SU-DHL-6 (cell line): ENCODE measurements at regions not wholly inside any gene's neighbourhood (a gene's known extent, or its start where the extent isn't known, plus 50 kb on each side); places are given as distances from the start of the nearest gene placed in this dataset.

ENCODE experiments used
- H2AFZ ChIP-seq: fragments of 200-600 bp; sonication (generic); 2 replicates; pipeline ENCODE4 v1.6.1; 2014; ENCODE audit warnings: low read depth, mild to moderate bottlenecking, moderate library complexity, mixed read lengths, antibody characterized with exemption, low read length; ENCODE audit not compliant: severe bottlenecking
- H3F3A ChIP-seq: fragments of 200-600 bp; shearing (Covaris generic); 2 replicates; pipeline ENCODE4 v1.6.0; 2016; ENCODE audit warnings: antibody characterized with exemption, mild to moderate bottlenecking; ENCODE audit not compliant: insufficient read depth
- H3K27ac ChIP-seq: fragments of 200-600 bp; sonication (generic); 2 replicates; pipeline ENCODE4 v1.5.1; 2016; ENCODE audit warnings: low read depth, mild to moderate bottlenecking, low read length, moderate library complexity, mixed read lengths
- H3K27me3 ChIP-seq: fragments of 200-600 bp; sonication (generic), shearing (Covaris generic); 2 replicates; pipeline ENCODE4 v1.6.0; 2014; ENCODE audit warnings: mild to moderate bottlenecking, low read length
- H3K36me3 ChIP-seq: fragments of 200-600 bp; sonication (generic); 2 replicates; pipeline ENCODE4 v1.6.1; 2014; ENCODE audit warnings: mild to moderate bottlenecking, low read length, mixed read lengths
- H3K4me2 ChIP-seq: fragments of 300-600, 200-600 bp; shearing (Covaris generic), sonication (generic); 2 replicates; pipeline ENCODE4 v1.6.0; 2014; ENCODE audit warnings: low read length, low read depth, mild to moderate bottlenecking; ENCODE audit not compliant: poor library complexity, severe bottlenecking
- H3K4me3 ChIP-seq: fragments of 200-600 bp; sonication (generic); 2 replicates; pipeline ENCODE4 v1.5.1; 2014; ENCODE audit warnings: antibody characterized with exemption, low read length, mild to moderate bottlenecking, mixed read lengths; ENCODE audit not compliant: insufficient read depth, poor library complexity, severe bottlenecking
- H3K79me2 ChIP-seq: fragments of 200-600 bp; sonication (generic); 2 replicates; pipeline ENCODE4 v1.6.1; 2014; ENCODE audit warnings: mild to moderate bottlenecking, low read length, moderate library complexity; ENCODE audit not compliant: insufficient read depth
- H3K9ac ChIP-seq: fragments of 200-600 bp; sonication (generic); 2 replicates; pipeline ENCODE4 v1.7.0; 2014; ENCODE audit warnings: mild to moderate bottlenecking, low read length
- H3K9me2 ChIP-seq: fragments of 200-600 bp; sonication (generic); replicated peaks from 2 replicates; pipeline ENCODE4 v1.6.1; 2014; ENCODE audit warnings: low read length; ENCODE audit not compliant: insufficient read depth
- H3K9me3 ChIP-seq: fragments of 200-600 bp; sonication (generic); 2 replicates; pipeline ENCODE4 v1.6.1; 2014; ENCODE audit warnings: low read length, mixed read lengths; ENCODE audit not compliant: insufficient read depth
- H4K20me1 ChIP-seq: fragments of 200-600 bp; sonication (generic); 2 replicates; pipeline ENCODE4 v1.6.1; 2014; ENCODE audit warnings: low read depth, mild to moderate bottlenecking, antibody characterized with exemption, low read length, moderate library complexity, mixed read lengths
- CTCF ChIP-seq: fragments of 200-600 bp; sonication (generic); IDR thresholded peaks from one replicate; pipeline ENCODE4 v1.5.1; 2017; ENCODE audit warnings: antibody characterized with exemption, mild to moderate bottlenecking, low read length, moderate library complexity; ENCODE audit not compliant: insufficient read depth, poor library complexity, severe bottlenecking
- EZH2phosphoT487 ChIP-seq: fragments of 200-600 bp; sonication (generic), shearing (Covaris generic); conservative IDR thresholded peaks from 2 replicates; pipeline ENCODE4 v1.6.1; 2018; ENCODE audit warnings: mild to moderate bottlenecking, antibody characterized with exemption, low read length, moderate library complexity, mixed read lengths

DNA sequence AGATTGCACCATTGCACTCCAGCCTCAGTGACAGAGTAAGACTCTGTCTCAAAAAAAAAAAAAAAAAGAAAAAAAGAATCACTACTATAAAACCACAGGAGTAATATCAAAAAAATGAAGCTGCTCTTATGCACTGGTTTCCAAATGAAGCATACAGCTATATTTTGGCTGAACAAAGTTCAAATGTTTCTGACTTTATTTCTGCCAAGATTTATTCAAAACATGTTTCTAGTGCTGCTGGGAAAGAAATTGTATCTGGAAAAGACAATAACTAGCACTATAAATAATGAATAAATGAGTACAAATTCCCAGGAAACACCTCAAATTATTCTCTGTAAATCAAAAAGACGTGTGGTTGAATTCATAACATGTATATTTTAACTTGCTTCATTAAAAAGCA is 102.5 kb upstream of the MME start:
- no peak overlapping the region for H2AFZ ChIP-seq
- no peaks in the 10 kb centered on the region for H3K9me2 ChIP-seq
- H3K79me2 ChIP-seq = no peaks in the 10 kb centered on the region
- TF ChIP-seq EZH2phosphoT487 (no peak), CTCF (no peak)
- H3K4me2 ChIP-seq = no peak overlapping the region
- H3K27me3 ChIP-seq = no peaks in the 10 kb centered on the region
- no peaks in the 10 kb centered on the region for H3F3A ChIP-seq
- no peaks in the 10 kb centered on the region for H3K9me3 ChIP-seq
- H3K4me3 ChIP-seq = no peak overlapping the region
- H3K27ac ChIP-seq = no peak overlapping the region
- no peak overlapping the region for H3K9ac ChIP-seq
- H3K36me3 ChIP-seq = no peaks in the 10 kb centered on the region
- H4K20me1 ChIP-seq = no peaks in the 10 kb centered on the region

- no peaks in the 10 kb centered on the region for H4K20me1 ChIP-seq
- no peaks in the 10 kb centered on the region for H3K9me3 ChIP-seq
- H3K4me3 ChIP-seq = no peak overlapping the region
- no peak overlapping the region for H2AFZ ChIP-seq
- no peak overlapping the region for H3K9ac ChIP-seq
- no peaks in the 10 kb centered on the region for H3K27me3 ChIP-seq
- H3K79me2 ChIP-seq = no peaks in the 10 kb centered on the region
- H3K27ac ChIP-seq = no peak overlapping the region
- no peak overlapping the region for H3K4me2 ChIP-seq
- TF ChIP-seq EZH2phosphoT487 (no peak), CTCF (no peak)
- H3F3A ChIP-seq = no peaks in the 10 kb centered on the region
- no peaks in the 10 kb centered on the region for H3K9me2 ChIP-seq
- no peaks in the 10 kb centered on the region for H3K36me3 ChIP-seq
Observed at GRCh38 chr3:154976072-154976983, 103.8 kb upstream of the MME start.

DNA sequence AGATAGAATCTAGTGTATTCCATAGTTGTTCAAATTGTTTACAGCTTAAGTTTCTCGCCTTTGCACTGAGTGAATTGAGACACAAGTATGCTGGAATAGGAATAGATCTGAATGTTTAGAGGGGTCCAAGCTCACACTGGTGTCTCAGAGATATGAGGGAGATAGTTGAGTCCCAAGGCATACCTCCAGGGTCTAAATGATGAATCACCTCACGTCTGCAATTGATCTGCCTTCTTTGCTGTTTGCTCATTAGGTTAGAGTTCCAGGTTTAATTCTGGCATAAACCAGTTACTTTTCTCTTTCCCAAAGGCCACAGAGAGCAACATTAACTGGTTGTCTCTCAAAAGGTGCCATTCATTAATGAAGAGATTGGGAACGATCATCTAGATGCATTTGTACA is 106.3 kb upstream of the MME start:
- Histone ChIP-seq H3K36me3 (no peaks in the 10 kb centered on the region), H2AFZ (no peak overlapping the region), H3F3A (no peaks in the 10 kb centered on the region), H3K27ac (no peak overlapping the region), H4K20me1 (no peaks in the 10 kb centered on the region), H3K27me3 (no peaks in the 10 kb centered on the region), H3K9ac (no peak overlapping the region), H3K9me3 (no peaks in the 10 kb centered on the region), H3K4me2 (no peak overlapping the region), H3K9me2 (no peaks in the 10 kb centered on the region), H3K4me3 (no peak overlapping the region), H3K79me2 (no peaks in the 10 kb centered on the region)
- TF ChIP-seq CTCF (no peak), EZH2phosphoT487 (no peak)
